H1 (cell line): ENCODE measurements at regions not wholly inside any gene's neighbourhood (a gene's known extent, or its start where the extent isn't known, plus 50 kb on each side); places are given as distances from the start of the nearest gene placed in this dataset.
A peak's percentile ranks its signal among the peaks of the same experiment; 100 is the strongest.

Experiments used
- CTCF ChIA-PET: fragments of 300-600 bp; sonication (Branson Sonifier 250); formaldehyde crosslinking; loops from one replicate; lab custom pipeline; 2021; ENCODE audit not compliant: partially characterized antibody; lab: Charles Lee
- POLR2A ChIA-PET: fragments of 300-600 bp; sonication (Branson Sonifier 250); formaldehyde crosslinking; loops from one replicate; lab custom pipeline; 2021; ENCODE audit warnings: inconsistent platforms; ENCODE audit not compliant: partially characterized antibody; lab: Charles Lee
- DNase-seq, 2 experiments: peaks; one replicate each; pipeline versions ENCODE4 v3.0.0 to v3.0.0-alpha.2; 2010 to 2022; ENCODE audit warnings: low spot score in 2 of 2, low read depth in 1 of 2, mixed read lengths in 1 of 2
- FAIRE-seq: peaks from 2 replicates; lab custom pipeline; 2011; peaks lifted over from hg19 to GRCh38; lab: Jason Lieb, UNC
- H2AFZ ChIP-seq: 2 replicates; pipeline ENCODE4 v1.8.1; 2012; ENCODE audit warnings: low read length, inconsistent platforms
- H2AK5ac ChIP-seq: 2 replicates; pipeline ENCODE4 v1.6.1; 2013; ENCODE audit warnings: low read depth, low read length
- H2BK120ac ChIP-seq: replicated peaks from 2 replicates; pipeline ENCODE3; 2013; ENCODE audit warnings: low read depth, low read length, inconsistent platforms
- H2BK12ac ChIP-seq: 2 replicates; pipeline ENCODE4 v1.6.1; 2013; ENCODE audit warnings: low read depth, low read length
- H2BK15ac ChIP-seq: 2 replicates; pipeline ENCODE4 v1.6.1; 2013; ENCODE audit warnings: low read length
- H2BK20ac ChIP-seq: 2 replicates; pipeline ENCODE4 v1.6.1; 2013; ENCODE audit warnings: low read length
- H2BK5ac ChIP-seq: 2 replicates; pipeline ENCODE4 v1.6.1; 2013; ENCODE audit warnings: low read depth, low read length
- H3K14ac ChIP-seq: 2 replicates; pipeline ENCODE4 v1.6.1; 2013; ENCODE audit warnings: inconsistent platforms; ENCODE audit not compliant: insufficient read length
- H3K18ac ChIP-seq: 2 replicates; pipeline ENCODE4 v1.6.1; 2013; ENCODE audit warnings: low read length; ENCODE audit errors: extremely low read depth
- H3K23ac ChIP-seq: 2 replicates; pipeline ENCODE4 v1.6.1; 2013; ENCODE audit warnings: inconsistent platforms; ENCODE audit not compliant: insufficient read length
- H3K23me2 ChIP-seq: 2 replicates; pipeline ENCODE4 v1.6.1; 2013; ENCODE audit warnings: low read depth, low read length
- H3K27ac ChIP-seq: 2 replicates; pipeline ENCODE4 v1.6.1; 2011; ENCODE audit warnings: low read depth, low read length, inconsistent platforms
- H3K27me3 ChIP-seq, 4 experiments: replicated peaks in 1 of 4; 1 replicate in 1 of 4; 2 replicates in 3 of 4; pipeline versions ENCODE4 v1.6.1 to v1.8.1; 2011 to 2013; ENCODE audit warnings: low read length in 3 of 4, mild to moderate bottlenecking in 3 of 4, inconsistent platforms in 2 of 4, mixed read lengths in 2 of 4, moderate library complexity in 1 of 4; ENCODE audit not compliant: control insufficient read depth in 3 of 4, insufficient read depth in 3 of 4; ENCODE audit errors: extremely low read depth in 1 of 4
- H3K36me3 ChIP-seq, 4 experiments: 2 replicates each; pipeline versions ENCODE4 v1.6.1 to v1.8.1; 2011 to 2013; ENCODE audit warnings: mild to moderate bottlenecking in 4 of 4, low read length in 3 of 4, moderate library complexity in 2 of 4, control low read depth in 1 of 4, inconsistent platforms in 1 of 4; ENCODE audit not compliant: insufficient read depth in 4 of 4, control insufficient read depth in 2 of 4
- H3K4ac ChIP-seq: replicated peaks from 2 replicates; pipeline ENCODE3; 2013; ENCODE audit warnings: low read length, low read depth, mixed read lengths, inconsistent platforms; ENCODE audit not compliant: insufficient read length
- H3K4me1 ChIP-seq, 4 experiments: replicated peaks in 1 of 4; 1 replicate in 1 of 4; 2 replicates in 3 of 4; pipeline versions ENCODE4 v1.6.1 to v1.8.1; 2011 to 2013; ENCODE audit warnings: low read length in 3 of 4, inconsistent platforms in 2 of 4, mixed read lengths in 1 of 4; ENCODE audit not compliant: insufficient read depth in 4 of 4, control insufficient read depth in 3 of 4
- H3K4me2 ChIP-seq, 2 experiments: 2 replicates each; pipeline versions ENCODE4 v1.6.1 to v1.8.1; 2011 to 2013; ENCODE audit warnings: low read depth in 2 of 2, low read length in 2 of 2, control low read depth in 1 of 2, inconsistent platforms in 1 of 2, mild to moderate bottlenecking in 1 of 2; ENCODE audit not compliant: insufficient read depth in 1 of 2
- H3K4me3 ChIP-seq, 4 experiments: fragments of 200-600, 300-600 bp in 1 of 4; sonication (generic), shearing (Covaris generic), sonication (Bioruptor Twin) in 1 of 4; 2 replicates each; pipeline versions ENCODE4 v1.5.1 to v1.8.1; 2011 to 2016; ENCODE audit warnings: low read length in 4 of 4, low read depth in 3 of 4, control low read depth in 2 of 4, inconsistent platforms in 2 of 4, mild to moderate bottlenecking in 2 of 4, mixed read lengths in 1 of 4, moderate library complexity in 1 of 4; ENCODE audit not compliant: insufficient read depth in 2 of 4; ENCODE audit errors: extremely low read depth in 1 of 4
- H3K56ac ChIP-seq: replicated peaks from 2 replicates; pipeline ENCODE3; 2013; ENCODE audit warnings: low read depth, mild to moderate bottlenecking, mixed read lengths, low read length, inconsistent platforms; ENCODE audit not compliant: insufficient read length
- H3K79me1 ChIP-seq: 2 replicates; pipeline ENCODE4 v1.6.1; 2013; ENCODE audit warnings: low read depth, low read length, control low read depth
- H3K79me2 ChIP-seq, 2 experiments: 2 replicates each; pipeline versions ENCODE4 v1.6.1 to v1.8.1; 2012 to 2013; ENCODE audit warnings: low read length in 2 of 2, mild to moderate bottlenecking in 2 of 2, inconsistent platforms in 1 of 2; ENCODE audit not compliant: insufficient read depth in 2 of 2, control insufficient read depth in 1 of 2
- H3K9ac ChIP-seq, 4 experiments: replicated peaks in 1 of 4; 1 replicate in 1 of 4; 2 replicates in 3 of 4; pipeline versions ENCODE4 v1.6.1 to v1.8.1; 2011 to 2013; ENCODE audit warnings: low read depth in 3 of 4, low read length in 3 of 4, control low read depth in 2 of 4, mild to moderate bottlenecking in 2 of 4, moderate library complexity in 2 of 4, inconsistent platforms in 1 of 4; ENCODE audit errors: extremely low read depth in 1 of 4
- H3K9me3 ChIP-seq, 2 experiments: 2 replicates each; pipeline versions ENCODE4 v1.6.1 to v1.8.1; 2012 to 2013; ENCODE audit warnings: mild to moderate bottlenecking in 2 of 2, moderate library complexity in 2 of 2, control low read depth in 1 of 2, inconsistent platforms in 1 of 2, low read depth in 1 of 2, low read length in 1 of 2, mixed read lengths in 1 of 2; ENCODE audit not compliant: insufficient read depth in 2 of 2
- H4K20me1 ChIP-seq, 2 experiments: replicated peaks in 1 of 2; 2 replicates each; pipeline versions ENCODE3 to v1.8.1; 2011 to 2013; ENCODE audit warnings: inconsistent platforms in 2 of 2, low read length in 2 of 2, mild to moderate bottlenecking in 1 of 2; ENCODE audit not compliant: insufficient read depth in 2 of 2, control insufficient read depth in 1 of 2
- H4K5ac ChIP-seq: 2 replicates; pipeline ENCODE4 v1.6.1; 2013; ENCODE audit warnings: low read length, low read depth, mixed read lengths, inconsistent platforms; ENCODE audit not compliant: insufficient read length
- H4K8ac ChIP-seq: 2 replicates; pipeline ENCODE4 v1.8.0; 2013; ENCODE audit warnings: mild to moderate bottlenecking, moderate library complexity, low read length, inconsistent platforms; ENCODE audit not compliant: insufficient read depth; ENCODE audit errors: extremely low read depth
- H4K91ac ChIP-seq: replicated peaks from 2 replicates; pipeline ENCODE3; 2013; ENCODE audit warnings: low read length, mixed read lengths, inconsistent platforms; ENCODE audit not compliant: insufficient read length
- CHD1 ChIP-seq: IDR thresholded peaks from 2 replicates; pipeline ENCODE4 v1.6.1; 2012; ENCODE audit warnings: low read depth, low read length, improper control_type of control experiment
- CREB1 ChIP-seq: IDR thresholded peaks from 2 replicates; pipeline ENCODE4 v1.6.1; 2012; ENCODE audit warnings: inconsistent platforms
- EP300 ChIP-seq, 2 experiments: IDR thresholded peaks; 1 replicate in 1 of 2; 2 replicates in 1 of 2; pipeline ENCODE4 v1.6.1; 2011 to 2012; ENCODE audit warnings: low read depth in 2 of 2, low read length in 2 of 2, mild to moderate bottlenecking in 2 of 2, borderline replicate concordance in 1 of 2, inconsistent platforms in 1 of 2, moderate library complexity in 1 of 2
- POLR2AphosphoS5 ChIP-seq: IDR thresholded peaks from 2 replicates; pipeline ENCODE4 v1.6.1; 2011; ENCODE audit warnings: low read depth, low read length
- RAD21 ChIP-seq, 2 experiments: IDR thresholded peaks in 1 of 2; conservative IDR thresholded peaks in 1 of 2; 2 replicates each; pipeline ENCODE4 v1.6.1; 2011; ENCODE audit warnings: low read depth in 2 of 2, low read length in 2 of 2, improper control_type of control experiment in 1 of 2, inconsistent platforms in 1 of 2, mild to moderate bottlenecking in 1 of 2, moderate library complexity in 1 of 2
- RBBP5 ChIP-seq: IDR thresholded peaks from 2 replicates; pipeline ENCODE4 v1.7.1; 2012; ENCODE audit warnings: low read depth, mild to moderate bottlenecking, inconsistent platforms, low read length, moderate library complexity, borderline replicate concordance
- SP1 ChIP-seq: IDR thresholded peaks from 2 replicates; pipeline ENCODE4 v1.6.1; 2011; ENCODE audit warnings: low read depth, low read length
- WGBS, 2 experiments: shearing (Covaris generic) in 1 of 2; methylation state at CpG; one replicate each; pipeline versions ENCODE4 v1.1.6 to v1.1.7; 2013 to 2015; ENCODE audit warnings: low lambda C conversion rate in 2 of 2, mixed read lengths in 2 of 2, inconsistent platforms in 1 of 2, low coverage in 1 of 2, missing lambda C conversion rate in 1 of 2; ENCODE audit not compliant: insufficient replicate concordance in 2 of 2, insufficient coverage in 1 of 2, insufficient read length in 1 of 2; ENCODE audit errors: extremely low coverage in 1 of 2, missing lambda C conversion rate in 1 of 2; 5-methylcytosine and 5-hydroxymethylcytosine counted together
- TF ChIP-seq, protein P1 (sequence below), 3 experiments: IDR thresholded peaks; 1 replicate in 2 of 3; 2 replicates in 1 of 3; pipeline versions ENCODE4 v1.5.1 to v1.6.1; 2011; ENCODE audit warnings: low read length in 3 of 3, mild to moderate bottlenecking in 3 of 3, inconsistent platforms in 2 of 3, low read depth in 1 of 3, moderate library complexity in 1 of 3; ENCODE audit not compliant: insufficient read depth in 1 of 3; ENCODE audit errors: control extremely low read depth in 1 of 3

DNA sequence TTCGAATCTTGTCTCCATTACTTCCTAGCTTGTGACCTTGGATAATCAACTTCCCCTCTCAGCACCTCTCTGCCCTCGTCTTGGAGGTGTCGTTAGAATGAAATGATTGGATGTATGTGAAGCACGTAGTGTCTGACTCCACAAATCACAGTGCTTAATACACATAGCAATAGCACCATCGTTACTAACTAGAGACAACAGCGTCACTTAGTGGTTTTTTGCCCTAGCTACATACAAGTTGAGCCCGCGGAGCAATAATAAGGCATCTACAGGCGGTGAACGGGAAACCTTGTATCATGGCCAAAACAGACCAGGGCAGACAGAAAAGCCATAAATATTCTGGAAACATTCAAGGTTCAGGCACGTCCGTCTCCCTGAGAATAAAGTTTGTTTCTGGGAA, 154.9 kb downstream of the ASCL4 start:
- H3K23me2 ChIP-seq: no peaks in the 10 kb centered on the region; the same call in 1 of the 2 replicates
- 52% methylated on average over 12 of the region's 12 CpGs; no CpG with 5 or more reads in 1 of the 2 experiments for WGBS, 2 experiments
- no peak overlapping the region for H2BK20ac ChIP-seq
- no peak overlapping the region for H2AK5ac ChIP-seq
- H4K91ac ChIP-seq: no peak overlapping the region
- H3K4me2 ChIP-seq: no peak overlapping the region; a peak in 2 of 4 replicates
- H4K5ac ChIP-seq: no peak overlapping the region
- H3K27ac ChIP-seq: no peak overlapping the region
- no peak overlapping the region for H2BK12ac ChIP-seq
- H2BK5ac ChIP-seq: no peak overlapping the region
- no peak overlapping the region; a peak in 1 of 7 replicates for H3K9ac ChIP-seq
- peak; percentile 97 for FAIRE-seq
- H3K79me1 ChIP-seq: no peaks in the 10 kb centered on the region
- DNase-seq: no peak
- H3K4me3 ChIP-seq: no peak overlapping the region
- H3K56ac ChIP-seq: no peak overlapping the region
- no peaks in the 10 kb centered on the region for H4K20me1 ChIP-seq
- no peak overlapping the region for H3K23ac ChIP-seq
- CTCF ChIA-PET: interaction anchor here (0.6 to 6.3 kb wide), 12 partner anchors 11 to 300 kb away, joined by 3 to 65 read pairs (median 4); no protein-coding TSS in a partner anchor
- H2AFZ ChIP-seq: peak overlapping the region; percentile 55; the same call in 1 of the 2 replicates
- H3K27me3 ChIP-seq: no peaks in the 10 kb centered on the region
- H2BK120ac ChIP-seq: no peak overlapping the region
- H3K18ac ChIP-seq: no peak overlapping the region
- POLR2A ChIA-PET: no interaction called here
- H3K9me3 ChIP-seq: no peaks in the 10 kb centered on the region
- no peaks in the 10 kb centered on the region for H3K4me1 ChIP-seq
- no peak overlapping the region for H3K4ac ChIP-seq
- no peaks in the 10 kb centered on the region for H3K79me2 ChIP-seq
- H3K36me3 ChIP-seq: no peaks in the 10 kb centered on the region
- H3K14ac ChIP-seq: no peak overlapping the region
- H2BK15ac ChIP-seq: no peak overlapping the region
- H4K8ac ChIP-seq: no peak overlapping the region
- TF ChIP-seq, protein P1, sequence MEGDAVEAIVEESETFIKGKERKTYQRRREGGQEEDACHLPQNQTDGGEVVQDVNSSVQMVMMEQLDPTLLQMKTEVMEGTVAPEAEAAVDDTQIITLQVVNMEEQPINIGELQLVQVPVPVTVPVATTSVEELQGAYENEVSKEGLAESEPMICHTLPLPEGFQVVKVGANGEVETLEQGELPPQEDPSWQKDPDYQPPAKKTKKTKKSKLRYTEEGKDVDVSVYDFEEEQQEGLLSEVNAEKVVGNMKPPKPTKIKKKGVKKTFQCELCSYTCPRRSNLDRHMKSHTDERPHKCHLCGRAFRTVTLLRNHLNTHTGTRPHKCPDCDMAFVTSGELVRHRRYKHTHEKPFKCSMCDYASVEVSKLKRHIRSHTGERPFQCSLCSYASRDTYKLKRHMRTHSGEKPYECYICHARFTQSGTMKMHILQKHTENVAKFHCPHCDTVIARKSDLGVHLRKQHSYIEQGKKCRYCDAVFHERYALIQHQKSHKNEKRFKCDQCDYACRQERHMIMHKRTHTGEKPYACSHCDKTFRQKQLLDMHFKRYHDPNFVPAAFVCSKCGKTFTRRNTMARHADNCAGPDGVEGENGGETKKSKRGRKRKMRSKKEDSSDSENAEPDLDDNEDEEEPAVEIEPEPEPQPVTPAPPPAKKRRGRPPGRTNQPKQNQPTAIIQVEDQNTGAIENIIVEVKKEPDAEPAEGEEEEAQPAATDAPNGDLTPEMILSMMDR (IDR thresholded peaks at IDR 0.05; ENCODE audit: control extremely low read depth in 1 of 3, insufficient read depth in 1 of 3, low read depth in 1 of 3, low read length in 3 of 3): peak in 2 of 3 experiments; percentile 54 to 67; a peak in 3 of 4 replicates
- TF ChIP-seq RAD21 (IDR thresholded peaks at IDR 0.05 in 1 of 2, conservative IDR thresholded peaks at IDR 0.05 in 1 of 2; ENCODE audit: low read depth in 2 of 2, low read length in 2 of 2): peak; percentile 67 to 80
- TF ChIP-seq CREB1: 0 out of 2 replicates have a peak, but pooled peaks have one; percentile 28
- TF ChIP-seq CHD1: no peak
- no peak for TF ChIP-seq POLR2AphosphoS5
- no peak for TF ChIP-seq EP300 (IDR thresholded peaks at IDR 0.05; ENCODE audit: borderline replicate concordance in 1 of 2, low read depth in 2 of 2, low read length in 2 of 2)
- TF ChIP-seq RBBP5: no peak
- TF ChIP-seq SP1: no peak
